Keratinocyte (primary cell): ENCODE measurements at regions not wholly inside any gene's neighbourhood (a gene's known extent, or its start where the extent isn't known, plus 50 kb on each side); places are given as distances from the start of the nearest gene placed in this dataset.
"Not testable (repeated sequence)": the region's sequence is repeated elsewhere in the genome, so short reads cannot be mapped to it uniquely, and the experiment has no call there.

ENCODE experiments used
- DNase-seq: peaks from one replicate; pipeline ENCODE4 v3.0.0-alpha.2; 2011; ENCODE audit warnings: low read depth, missing footprints, low spot score
- FAIRE-seq: peaks from 2 replicates; lab custom pipeline; 2011; peaks lifted over from hg19 to GRCh38; lab: Jason Lieb, UNC
- H2AFZ ChIP-seq: 2 replicates; pipeline ENCODE4 v1.6.0; 2012; ENCODE audit warnings: low read length, control low read depth, inconsistent platforms; ENCODE audit not compliant: control insufficient read depth
- H3K27ac ChIP-seq: 2 replicates; pipeline ENCODE4 v1.5.1; 2011; ENCODE audit warnings: low read length; ENCODE audit not compliant: control insufficient read depth, insufficient read depth
- H3K27me3 ChIP-seq: 3 replicates; pipeline ENCODE4 v1.6.0; 2011; ENCODE audit warnings: low read length; ENCODE audit not compliant: control insufficient read depth, insufficient read depth; ENCODE audit errors: extremely low read depth
- H3K36me3 ChIP-seq, 2 experiments: 2 replicates in 1 of 2; 3 replicates in 1 of 2; pipeline ENCODE4 v1.5.1; 2011; ENCODE audit warnings: low read length in 2 of 2, mild to moderate bottlenecking in 1 of 2; ENCODE audit not compliant: control insufficient read depth in 2 of 2, insufficient read depth in 2 of 2; ENCODE audit errors: extremely low read depth in 1 of 2
- H3K4me1 ChIP-seq: 3 replicates; pipeline ENCODE4 v1.5.1; 2011; ENCODE audit warnings: low read length; ENCODE audit not compliant: control insufficient read depth, insufficient read depth; ENCODE audit errors: extremely low read depth
- H3K4me2 ChIP-seq: 3 replicates; pipeline ENCODE4 v1.6.0; 2011; ENCODE audit warnings: low read depth, low read length; ENCODE audit not compliant: control insufficient read depth, insufficient read depth; ENCODE audit errors: extremely low read depth
- H3K4me3 ChIP-seq, 3 experiments: fragments of 200-600 bp in 1 of 3; sonication (generic) in 1 of 3; 2 replicates in 2 of 3; 3 replicates in 1 of 3; pipeline ENCODE4 v1.5.1; 2011 to 2016; ENCODE audit warnings: low read length in 3 of 3, mild to moderate bottlenecking in 3 of 3, control low read depth in 2 of 3, inconsistent platforms in 1 of 3, low read depth in 1 of 3, mixed read lengths in 1 of 3, mixed run types in 1 of 3, moderate library complexity in 1 of 3; ENCODE audit not compliant: control insufficient read depth in 2 of 3, insufficient read depth in 2 of 3; ENCODE audit errors: extremely low read depth in 1 of 3
- H3K79me2 ChIP-seq: 2 replicates; pipeline ENCODE4 v1.6.0; 2012; ENCODE audit warnings: low read length; ENCODE audit not compliant: control insufficient read depth, insufficient read depth
- H3K9ac ChIP-seq: 3 replicates; pipeline ENCODE4 v1.6.0; 2011; ENCODE audit warnings: low read length; ENCODE audit not compliant: control insufficient read depth, insufficient read depth; ENCODE audit errors: extremely low read depth
- H3K9me1 ChIP-seq: 3 replicates; pipeline ENCODE4 v1.6.0; 2011; ENCODE audit warnings: low read length; ENCODE audit not compliant: control insufficient read depth, insufficient read depth; ENCODE audit errors: extremely low read depth
- H3K9me3 ChIP-seq: 2 replicates; pipeline ENCODE4 v1.5.1; 2012; ENCODE audit warnings: low read depth, low read length; ENCODE audit not compliant: control insufficient read depth
- H4K20me1 ChIP-seq: 3 replicates; pipeline ENCODE4 v1.6.0; 2011; ENCODE audit warnings: low read length; ENCODE audit not compliant: control insufficient read depth, insufficient read depth; ENCODE audit errors: extremely low read depth
- EZH2 ChIP-seq: IDR thresholded peaks from one replicate; pipeline ENCODE4 v1.6.1; 2012; ENCODE audit warnings: inconsistent platforms, mild to moderate bottlenecking, low read length, moderate library complexity
- dilution Hi-C: fragments of 300-500 bp; cut with MboI; formaldehyde crosslinking; loops from one replicate; pipeline ENCODE4 v1.7.0; 2020; ENCODE audit warnings: low sequenced_read_pairs; ENCODE audit not compliant: extremely low pct_ligation_motif_present
- TF ChIP-seq, protein P1 (sequence below), 3 experiments: IDR thresholded peaks in 1 of 3; conservative IDR thresholded peaks in 1 of 3; optimal IDR thresholded peaks in 1 of 3; 2 replicates in 2 of 3; 3 replicates in 1 of 3; pipeline versions ENCODE3 to v1.5.1; 2011; ENCODE audit warnings: low read length in 3 of 3, mild to moderate bottlenecking in 3 of 3, moderate library complexity in 2 of 3, control low read depth in 1 of 3, inconsistent platforms in 1 of 3; ENCODE audit not compliant: insufficient read depth in 2 of 3; ENCODE audit errors: extremely low read depth in 1 of 3

DNA sequence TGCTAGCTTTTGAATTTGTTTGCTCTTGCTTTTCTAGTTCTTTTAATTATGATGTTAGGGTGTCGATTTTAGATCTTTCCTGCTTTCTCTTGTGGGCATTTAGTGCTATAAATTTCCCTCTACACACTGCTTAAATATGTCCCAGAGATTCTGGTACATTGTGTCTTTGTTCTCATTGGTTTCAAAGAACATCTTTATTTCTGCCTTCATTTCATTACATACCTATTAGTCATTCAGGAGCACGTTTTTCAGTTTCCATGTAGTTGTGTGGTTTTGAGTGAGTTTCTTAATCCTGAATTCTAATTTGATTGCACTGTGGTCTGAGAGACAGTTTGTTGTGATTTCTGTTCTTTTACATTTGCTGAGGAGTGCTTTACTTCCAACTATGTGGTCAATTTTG lies 51.2 kb upstream of the MB21D2 start:
- FAIRE-seq, DNase-seq, H3K36me3 ChIP-seq, H3K27ac ChIP-seq, dilution Hi-C loops, H4K20me1 ChIP-seq, H3K79me2 ChIP-seq, H3K9me3 ChIP-seq, H2AFZ ChIP-seq, H3K9me1 ChIP-seq, H3K4me3 ChIP-seq, H3K9ac ChIP-seq, H3K4me2 ChIP-seq, H3K27me3 ChIP-seq, H3K4me1 ChIP-seq: not testable (repeated sequence)

DNA sequence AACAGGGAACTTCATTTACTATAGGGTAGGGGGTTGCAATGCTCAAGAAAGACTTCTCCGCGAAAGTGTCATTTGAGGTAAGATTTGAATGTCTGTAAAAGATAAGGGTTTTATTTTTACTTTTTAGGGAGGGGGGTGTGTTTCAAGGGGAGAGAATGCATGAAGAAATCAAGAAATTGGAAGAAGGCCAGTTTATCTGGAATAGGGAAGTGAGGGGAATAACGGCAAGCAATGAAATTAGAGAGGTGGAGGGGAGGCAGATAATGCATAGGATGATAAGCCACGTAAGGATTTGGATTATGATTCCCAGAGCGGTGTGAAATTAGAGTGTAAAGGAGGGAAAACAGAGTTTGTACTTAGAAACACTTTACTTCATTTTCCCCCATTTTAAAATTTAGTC lies 63.0 kb upstream of the MB21D2 start:
- no peak for FAIRE-seq
- Histone ChIP-seq H3K4me2 (no peak overlapping the region), H3K9ac (no peak overlapping the region), H2AFZ (no peak overlapping the region), H3K27ac (no peak overlapping the region), H3K9me1 (no peaks in the 10 kb centered on the region), H3K4me1 (no peaks in the 10 kb centered on the region), H3K27me3 (no peaks in the 10 kb centered on the region), H3K79me2 (no peaks in the 10 kb centered on the region), H3K9me3 (no peaks in the 10 kb centered on the region), H3K4me3 (no peak overlapping the region), H4K20me1 (no peaks in the 10 kb centered on the region), H3K36me3 (no peaks in the 10 kb centered on the region)
- dilution Hi-C loops: no loop called here
- DNase-seq: no peak
- TF ChIP-seq, protein P1, sequence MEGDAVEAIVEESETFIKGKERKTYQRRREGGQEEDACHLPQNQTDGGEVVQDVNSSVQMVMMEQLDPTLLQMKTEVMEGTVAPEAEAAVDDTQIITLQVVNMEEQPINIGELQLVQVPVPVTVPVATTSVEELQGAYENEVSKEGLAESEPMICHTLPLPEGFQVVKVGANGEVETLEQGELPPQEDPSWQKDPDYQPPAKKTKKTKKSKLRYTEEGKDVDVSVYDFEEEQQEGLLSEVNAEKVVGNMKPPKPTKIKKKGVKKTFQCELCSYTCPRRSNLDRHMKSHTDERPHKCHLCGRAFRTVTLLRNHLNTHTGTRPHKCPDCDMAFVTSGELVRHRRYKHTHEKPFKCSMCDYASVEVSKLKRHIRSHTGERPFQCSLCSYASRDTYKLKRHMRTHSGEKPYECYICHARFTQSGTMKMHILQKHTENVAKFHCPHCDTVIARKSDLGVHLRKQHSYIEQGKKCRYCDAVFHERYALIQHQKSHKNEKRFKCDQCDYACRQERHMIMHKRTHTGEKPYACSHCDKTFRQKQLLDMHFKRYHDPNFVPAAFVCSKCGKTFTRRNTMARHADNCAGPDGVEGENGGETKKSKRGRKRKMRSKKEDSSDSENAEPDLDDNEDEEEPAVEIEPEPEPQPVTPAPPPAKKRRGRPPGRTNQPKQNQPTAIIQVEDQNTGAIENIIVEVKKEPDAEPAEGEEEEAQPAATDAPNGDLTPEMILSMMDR (optimal IDR thresholded peaks at IDR 0.05 in 1 of 3, IDR thresholded peaks at IDR 0.05 in 1 of 3, conservative IDR thresholded peaks at IDR 0.05 in 1 of 3; ENCODE audit: extremely low read depth in 1 of 3, insufficient read depth in 2 of 3, low read length in 3 of 3): no peak
- TF ChIP-seq EZH2: no peak

DNA sequence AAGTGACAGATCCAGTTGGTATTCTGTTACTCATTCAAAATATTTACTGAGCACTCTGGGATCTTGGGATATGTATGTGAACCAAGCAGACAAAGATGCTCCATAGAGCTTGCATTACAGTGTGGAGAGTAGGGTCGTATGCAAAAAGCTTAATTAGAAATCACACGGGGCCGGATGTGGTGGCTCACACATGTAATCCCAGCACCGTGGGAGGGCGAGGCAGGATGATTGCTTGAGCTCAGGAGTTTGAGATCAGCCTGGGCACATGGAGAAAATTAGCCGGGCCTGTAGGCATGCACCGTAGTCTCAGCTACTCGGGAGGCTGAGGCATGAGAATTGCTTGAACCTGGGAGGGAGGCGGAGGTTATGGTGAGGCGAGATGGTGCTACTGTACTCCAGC lies 68.7 kb upstream of the MB21D2 start:
- no peaks in the 10 kb centered on the region for H3K27me3 ChIP-seq
- no peaks in the 10 kb centered on the region for H3K4me1 ChIP-seq
- TF ChIP-seq, protein P1 (optimal IDR thresholded peaks at IDR 0.05 in 1 of 3, IDR thresholded peaks at IDR 0.05 in 1 of 3, conservative IDR thresholded peaks at IDR 0.05 in 1 of 3; ENCODE audit: extremely low read depth in 1 of 3, insufficient read depth in 2 of 3, low read length in 3 of 3): no peak
- TF ChIP-seq EZH2: no peak
- no peak overlapping the region for H3K9ac ChIP-seq
- no peak overlapping the region for H3K4me3 ChIP-seq
- H3K9me3 ChIP-seq: no peaks in the 10 kb centered on the region
- no peaks in the 10 kb centered on the region for H3K36me3 ChIP-seq
- H2AFZ ChIP-seq: no peak overlapping the region
- no peaks in the 10 kb centered on the region for H3K79me2 ChIP-seq
- H3K4me2 ChIP-seq: no peak overlapping the region
- no peak for DNase-seq
- no peak for FAIRE-seq
- H3K9me1 ChIP-seq: no peaks in the 10 kb centered on the region
- H3K27ac ChIP-seq: no peak overlapping the region
- dilution Hi-C loops: no loop called here
- H4K20me1 ChIP-seq: no peaks in the 10 kb centered on the region
